ENCODE measurements at regions not wholly inside any gene's neighbourhood (a gene's known extent, or its start where the extent isn't known, plus 50 kb on each side); places are given as distances from the start of the nearest gene placed in this dataset.

- no peaks in the 10 kb centered on the region for H3K36me3 Mint-ChIP-seq
Observed at GRCh38 chrX:69028761-69029120, 136.5 kb downstream of the PJA1 start.

GRCh38 chrX:69028006-69028760, 137.1 kb downstream of the PJA1 start:
- no peak for DNase-seq
- Mint-ChIP-seq H3K27ac (no peak overlapping the region), H3K36me3 (no peaks in the 10 kb centered on the region), H3K27me3 (no peaks in the 10 kb centered on the region), H3K9me3 (no peaks in the 10 kb centered on the region), H3K4me1 (peaks cover 2% of the 10 kb centered on the region), H3K4me3 (no peak overlapping the region)

More at GRCh38 chrX:69028761-69029120, 136.5 kb downstream of the PJA1 start:
- Mint-ChIP-seq H3K4me1 (peaks cover 2% of the 10 kb centered on the region), H3K4me3 (no peak overlapping the region), H3K27ac (no peak overlapping the region), H3K27me3 (no peaks in the 10 kb centered on the region), H3K9me3 (no peaks in the 10 kb centered on the region)
- DNase-seq: no peak

- no peak overlapping the region for H3K27ac Mint-ChIP-seq
- no peaks in the 10 kb centered on the region for H3K9me3 Mint-ChIP-seq
- H3K27me3 Mint-ChIP-seq: no peaks in the 10 kb centered on the region
- DNase-seq: no peak
- H3K4me3 Mint-ChIP-seq: no peak overlapping the region
- H3K36me3 Mint-ChIP-seq: no peaks in the 10 kb centered on the region
- H3K4me1 Mint-ChIP-seq: peaks cover 2% of the 10 kb centered on the region
Observed at GRCh38 chrX:69027181-69028005, 137.9 kb downstream of the PJA1 start.

GRCh38 chrX:69025802-69026301, 139.4 kb downstream of the PJA1 start:
- Mint-ChIP-seq H3K9me3 (no peaks in the 10 kb centered on the region), H3K27ac (no peak overlapping the region), H3K4me3 (no peak overlapping the region), H3K4me1 (peaks cover 2% of the 10 kb centered on the region), H3K36me3 (no peaks in the 10 kb centered on the region), H3K27me3 (no peaks in the 10 kb centered on the region)
- no peak for DNase-seq

- Mint-ChIP-seq H3K36me3 (no peaks in the 10 kb centered on the region), H3K27ac (no peak overlapping the region), H3K4me3 (no peak overlapping the region), H3K27me3 (no peaks in the 10 kb centered on the region), H3K4me1 (peaks cover 2% of the 10 kb centered on the region), H3K9me3 (no peaks in the 10 kb centered on the region)
- no peak for DNase-seq
Observed at GRCh38 chrX:69024931-69025330, 140.3 kb downstream of the PJA1 start.

GRCh38 chrX:69024161-69024736, 141.0 kb downstream of the PJA1 start:
- H3K27ac Mint-ChIP-seq: no peak overlapping the region
- peaks cover 2% of the 10 kb centered on the region for H3K4me1 Mint-ChIP-seq
- H3K9me3 Mint-ChIP-seq: no peaks in the 10 kb centered on the region
- no peak for DNase-seq
- no peak overlapping the region for H3K4me3 Mint-ChIP-seq
- no peaks in the 10 kb centered on the region for H3K27me3 Mint-ChIP-seq
- no peaks in the 10 kb centered on the region for H3K36me3 Mint-ChIP-seq

- Mint-ChIP-seq H3K27ac (no peak overlapping the region), H3K4me3 (no peak overlapping the region), H3K27me3 (no peaks in the 10 kb centered on the region), H3K4me1 (no peaks in the 10 kb centered on the region), H3K9me3 (no peaks in the 10 kb centered on the region), H3K36me3 (no peaks in the 10 kb centered on the region)
- DNase-seq: no peak
Observed at GRCh38 chrX:69022430-69022829, 142.8 kb downstream of the PJA1 start.

- Mint-ChIP-seq H3K27me3 (no peaks in the 10 kb centered on the region), H3K36me3 (no peaks in the 10 kb centered on the region), H3K27ac (no peak overlapping the region), H3K4me3 (no peak overlapping the region), H3K4me1 (no peaks in the 10 kb centered on the region), H3K9me3 (no peaks in the 10 kb centered on the region)
- DNase-seq: no peak
Observed at GRCh38 chrX:69021141-69021960, 143.9 kb downstream of the PJA1 start.

GRCh38 chrX:69020316-69020715, 144.9 kb downstream of the PJA1 start:
- no peaks in the 10 kb centered on the region for H3K9me3 Mint-ChIP-seq
- no peak overlapping the region for H3K27ac Mint-ChIP-seq

GRCh38 chrX:69019073-69019890, 146.0 kb downstream of the PJA1 start:
- Mint-ChIP-seq H3K36me3 (no peaks in the 10 kb centered on the region), H3K27ac (no peak overlapping the region), H3K4me3 (no peak overlapping the region), H3K9me3 (no peaks in the 10 kb centered on the region), H3K4me1 (no peaks in the 10 kb centered on the region), H3K27me3 (no peaks in the 10 kb centered on the region)
- no peak for DNase-seq

More at GRCh38 chrX:69020316-69020715, 144.9 kb downstream of the PJA1 start:
- no peak overlapping the region for H3K4me3 Mint-ChIP-seq
- H3K4me1 Mint-ChIP-seq: no peaks in the 10 kb centered on the region
- no peak for DNase-seq
- no peaks in the 10 kb centered on the region for H3K36me3 Mint-ChIP-seq
- H3K27me3 Mint-ChIP-seq: no peaks in the 10 kb centered on the region

GRCh38 chrX:69018416-69019072, 146.7 kb downstream of the PJA1 start:
- no peaks in the 10 kb centered on the region for H3K27me3 Mint-ChIP-seq
- no peaks in the 10 kb centered on the region for H3K36me3 Mint-ChIP-seq
- no peaks in the 10 kb centered on the region for H3K4me1 Mint-ChIP-seq
- H3K4me3 Mint-ChIP-seq: no peak overlapping the region
- DNase-seq: no peak
- H3K27ac Mint-ChIP-seq: no peak overlapping the region
- H3K9me3 Mint-ChIP-seq: no peaks in the 10 kb centered on the region

- Mint-ChIP-seq H3K9me3 (no peaks in the 10 kb centered on the region), H3K27me3 (no peaks in the 10 kb centered on the region), H3K4me1 (no peaks in the 10 kb centered on the region), H3K36me3 (no peaks in the 10 kb centered on the region), H3K27ac (no peak overlapping the region), H3K4me3 (no peak overlapping the region)
- DNase-seq: no peak
Observed at GRCh38 chrX:69016293-69016941, 148.8 kb downstream of the PJA1 start.

GRCh38 chrX:69015564-69016292, 149.5 kb downstream of the PJA1 start:
- no peaks in the 10 kb centered on the region for H3K27me3 Mint-ChIP-seq
- no peak for DNase-seq
- no peak overlapping the region for H3K27ac Mint-ChIP-seq
- no peaks in the 10 kb centered on the region for H3K4me1 Mint-ChIP-seq
- H3K36me3 Mint-ChIP-seq: no peaks in the 10 kb centered on the region
- no peak overlapping the region for H3K4me3 Mint-ChIP-seq
- no peaks in the 10 kb centered on the region for H3K9me3 Mint-ChIP-seq

Measured in activated naive CD8-positive, alpha-beta T cell treated with anti-CD3 and anti-CD28 coated beads for 36 hours (primary cell).